MM.1S (cell line): ENCODE measurements at regions not wholly inside any gene's neighbourhood (a gene's known extent, or its start where the extent isn't known, plus 50 kb on each side); places are given as distances from the start of the nearest gene placed in this dataset.

Experiments
- DNase-seq: peaks from one replicate; pipeline ENCODE4 v3.0.0-alpha.2; 2015
- H2AFZ ChIP-seq: fragments of 300-600 bp; sonication (generic); 2 replicates; pipeline ENCODE4 v1.6.0; 2016; ENCODE audit warnings: antibody characterized with exemption, low read length
- H3F3A ChIP-seq: fragments of 300-600 bp; sonication (generic); 2 replicates; pipeline ENCODE4 v1.6.1; 2016; ENCODE audit warnings: mild to moderate bottlenecking, antibody characterized with exemption, low read length, moderate library complexity, mixed read lengths; ENCODE audit not compliant: insufficient read depth
- H3K27ac ChIP-seq: fragments of 300-600 bp; sonication (generic); 2 replicates; pipeline ENCODE4 v1.5.1; 2016; ENCODE audit warnings: mild to moderate bottlenecking, low read length
- H3K27me3 ChIP-seq: fragments of 300-600 bp; sonication (generic); replicated peaks from 2 replicates; pipeline ENCODE4 v1.6.0; 2016; ENCODE audit warnings: low read length; ENCODE audit not compliant: insufficient read depth
- H3K36me3 ChIP-seq: fragments of 300-600 bp; sonication (generic); replicated peaks from 2 replicates; pipeline ENCODE4 v1.6.1; 2016; ENCODE audit warnings: mild to moderate bottlenecking, low read length, mixed read lengths; ENCODE audit not compliant: insufficient read depth
- H3K4me1 ChIP-seq: fragments of 300-600 bp; sonication (generic); 2 replicates; pipeline ENCODE4 v1.6.1; 2016; ENCODE audit warnings: low read length, mixed read lengths
- H3K4me2 ChIP-seq: fragments of 300-600 bp; sonication (generic); 2 replicates; pipeline ENCODE4 v1.6.0; 2016; ENCODE audit warnings: low read depth, low read length
- H3K4me3 ChIP-seq: fragments of 300-600 bp; sonication (generic); 2 replicates; pipeline ENCODE4 v1.5.1; 2016; ENCODE audit warnings: low read length, mixed read lengths
- H3K79me2 ChIP-seq: fragments of 300-600 bp; sonication (generic); 2 replicates; pipeline ENCODE4 v1.6.1; 2016; ENCODE audit warnings: mixed run types, low read length, mixed read lengths
- H3K9ac ChIP-seq: fragments of 300-600 bp; sonication (generic); 2 replicates; pipeline ENCODE4 v1.6.1; 2016; ENCODE audit warnings: low read length, mixed read lengths
- H3K9me2 ChIP-seq: fragments of 300-600 bp; sonication (generic); replicated peaks from 2 replicates; pipeline ENCODE4 v1.6.1; 2016; ENCODE audit warnings: mild to moderate bottlenecking, low read length, mixed read lengths; ENCODE audit not compliant: insufficient read depth
- H3K9me3 ChIP-seq: fragments of 300-600 bp; sonication (generic); replicated peaks from 2 replicates; pipeline ENCODE4 v1.6.1; 2016; ENCODE audit warnings: mild to moderate bottlenecking, low read length, mixed read lengths; ENCODE audit not compliant: insufficient read depth
- H4K20me1 ChIP-seq: fragments of 300-600 bp; sonication (generic); 2 replicates; pipeline ENCODE4 v1.6.1; 2016; ENCODE audit warnings: mild to moderate bottlenecking, low read length, moderate library complexity, mixed read lengths; ENCODE audit not compliant: insufficient read depth
- CTCF ChIP-seq: fragments of 300-600 bp; sonication (generic); IDR thresholded peaks from 2 replicates; pipeline ENCODE4 v1.5.1; 2016; ENCODE audit warnings: antibody characterized with exemption, low read length, mixed read lengths
- EZH2 ChIP-seq: fragments of 300-600 bp; sonication (generic); optimal IDR thresholded peaks from 2 replicates; pipeline ENCODE3; 2017; ENCODE audit warnings: low read depth, mild to moderate bottlenecking, antibody characterized with exemption, low read length, mixed read lengths
- EZH2phosphoT487 ChIP-seq: fragments of 300-600 bp; sonication (generic); IDR thresholded peaks from 2 replicates; pipeline ENCODE4 v1.6.1; 2018; ENCODE audit warnings: antibody characterized with exemption, low read length

DNA sequence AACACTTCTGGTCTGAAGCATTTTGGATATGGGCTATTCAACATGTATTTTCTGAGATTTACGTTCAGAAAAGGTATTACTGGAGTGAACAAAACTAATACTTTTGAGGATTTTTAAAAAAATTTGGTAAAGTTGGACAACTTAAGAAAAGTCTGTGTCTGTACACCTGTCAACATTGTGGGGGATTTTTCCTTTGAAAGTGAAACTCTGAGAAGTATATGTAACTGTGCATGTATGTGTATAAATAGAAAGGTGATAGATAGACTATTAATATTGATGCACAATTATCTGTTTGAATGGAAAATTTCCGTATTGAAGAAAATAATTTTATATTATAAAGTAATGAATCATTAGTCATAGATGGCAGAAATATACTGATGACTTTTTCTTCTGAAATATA is 312.8 kb upstream of the MDGA2 start:
- peak; percentile 26 for DNase-seq
- Histone ChIP-seq H3K27me3 (no peaks in the 10 kb centered on the region), H3K27ac (no peak overlapping the region), H4K20me1 (no peaks in the 10 kb centered on the region), H3K4me3 (no peak overlapping the region), H2AFZ (no peak overlapping the region), H3K9ac (no peak overlapping the region), H3F3A (no peaks in the 10 kb centered on the region), H3K9me3 (no peaks in the 10 kb centered on the region), H3K4me1 (no peaks in the 10 kb centered on the region), H3K36me3 (no peaks in the 10 kb centered on the region), H3K4me2 (no peak overlapping the region), H3K9me2 (no peaks in the 10 kb centered on the region), H3K79me2 (no peaks in the 10 kb centered on the region)
- TF ChIP-seq EZH2phosphoT487 = no peak
- TF ChIP-seq CTCF = no peak
- no peak for TF ChIP-seq EZH2

DNA sequence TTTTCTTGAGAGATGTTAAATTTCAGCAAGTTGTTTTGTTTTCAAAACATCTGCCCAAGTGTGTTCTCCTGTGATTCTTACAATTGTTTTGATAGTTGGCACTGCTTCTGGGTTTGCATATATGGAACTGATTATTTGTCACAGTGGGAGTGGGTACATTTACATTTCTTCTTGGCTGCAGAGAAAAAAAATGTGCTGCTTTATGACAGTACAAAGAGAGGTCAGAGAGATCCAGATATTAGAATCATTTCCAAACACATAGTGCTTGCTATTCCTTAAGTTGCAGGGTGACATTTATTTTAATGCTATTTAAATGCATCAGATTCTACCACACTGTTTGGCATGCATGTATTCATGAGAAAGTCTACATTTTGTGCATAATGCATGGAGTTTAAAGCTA is 303.5 kb upstream of the MDGA2 start:
- no peak for TF ChIP-seq EZH2
- no peak for TF ChIP-seq CTCF
- TF ChIP-seq EZH2phosphoT487 = no peak
- Histone ChIP-seq H3K9ac (no peak overlapping the region), H3K36me3 (no peaks in the 10 kb centered on the region), H3K9me3 (no peaks in the 10 kb centered on the region), H3K27me3 (no peaks in the 10 kb centered on the region), H4K20me1 (no peaks in the 10 kb centered on the region), H3K4me1 (no peaks in the 10 kb centered on the region), H3F3A (no peaks in the 10 kb centered on the region), H3K79me2 (no peaks in the 10 kb centered on the region), H3K4me2 (no peak overlapping the region), H3K9me2 (no peaks in the 10 kb centered on the region), H3K27ac (no peak overlapping the region), H2AFZ (no peak overlapping the region), H3K4me3 (no peak overlapping the region)
- DNase-seq = no peak

- Histone ChIP-seq H3K4me1 (no peaks in the 10 kb centered on the region), H4K20me1 (no peaks in the 10 kb centered on the region), H3K9ac (no peak overlapping the region), H3K36me3 (no peaks in the 10 kb centered on the region), H3K79me2 (no peaks in the 10 kb centered on the region), H3K27me3 (no peaks in the 10 kb centered on the region), H3K4me2 (no peak overlapping the region), H3K4me3 (no peak overlapping the region), H3F3A (no peaks in the 10 kb centered on the region), H2AFZ (no peak overlapping the region), H3K9me3 (no peaks in the 10 kb centered on the region), H3K27ac (no peak overlapping the region), H3K9me2 (no peaks in the 10 kb centered on the region)
- TF ChIP-seq EZH2 = no peak
- no peak for TF ChIP-seq EZH2phosphoT487
- no peak for TF ChIP-seq CTCF
- no peak for DNase-seq
Measured at GRCh38 chr14:47976139-47976538, 300.7 kb upstream of the MDGA2 start.
